CD14-positive monocyte (primary cell): ENCODE measurements at regions not wholly inside any gene's neighbourhood (a gene's known extent, or its start where the extent isn't known, plus 50 kb on each side); places are given as distances from the start of the nearest gene placed in this dataset.

Experiments used
- DNase-seq, 3 donors: peaks; one replicate each; pipeline ENCODE4 v3.0.0-alpha.2; 2011 to 2022
- H2AFZ ChIP-seq: 2 replicates; pipeline ENCODE4 v1.6.0; 2012; ENCODE audit warnings: mild to moderate bottlenecking, low read depth, low read length, inconsistent platforms; ENCODE audit not compliant: insufficient read depth, poor library complexity, severe bottlenecking
- H3K27ac ChIP-seq, 2 donors: 1 replicate in 1 of 2; 2 replicates in 1 of 2; pipeline ENCODE4 v1.5.1; 2012 to 2013; ENCODE audit warnings: low read length in 2 of 2, control low read depth in 1 of 2, inconsistent platforms in 1 of 2, low read depth in 1 of 2, mild to moderate bottlenecking in 1 of 2
- H3K27me3 ChIP-seq, 2 donors: one replicate each; pipeline versions ENCODE4 v1.6.0 to v1.6.1; 2011 to 2013; ENCODE audit warnings: low read length in 2 of 2; ENCODE audit not compliant: control insufficient read depth in 2 of 2, insufficient read depth in 2 of 2
- H3K36me3 ChIP-seq, 2 donors: replicated peaks in 1 of 2; 1 replicate in 1 of 2; 2 replicates in 1 of 2; pipeline versions ENCODE4 v1.5.1 to v1.6.1; 2012 to 2013; ENCODE audit warnings: low read length in 2 of 2, control low read depth in 1 of 2, inconsistent platforms in 1 of 2, mild to moderate bottlenecking in 1 of 2; ENCODE audit not compliant: insufficient read depth in 2 of 2, control insufficient read depth in 1 of 2
- H3K4me1 ChIP-seq, 2 donors: 1 replicate in 1 of 2; 2 replicates in 1 of 2; pipeline versions ENCODE4 v1.5.1 to v1.6.1; 2012 to 2013; ENCODE audit warnings: low read length in 2 of 2, control low read depth in 1 of 2, inconsistent platforms in 1 of 2, mild to moderate bottlenecking in 1 of 2, moderate library complexity in 1 of 2; ENCODE audit not compliant: insufficient read depth in 2 of 2, control insufficient read depth in 1 of 2
- H3K4me2 ChIP-seq: replicated peaks from 2 replicates; pipeline ENCODE3; 2012; ENCODE audit warnings: low read length, moderate library complexity, mild to moderate bottlenecking; ENCODE audit not compliant: poor library complexity, severe bottlenecking; ENCODE audit errors: extremely low read depth
- H3K4me3 ChIP-seq, 3 experiments: fragments of 200-600 bp in 1 of 3; sonication (generic) in 1 of 3; replicated peaks in 1 of 3; 1 replicate in 2 of 3; 2 replicates in 1 of 3; pipeline ENCODE4 v1.5.1; 2011 to 2013; ENCODE audit warnings: low read length in 3 of 3, mild to moderate bottlenecking in 3 of 3, control low read depth in 2 of 3, low read depth in 2 of 3, inconsistent platforms in 1 of 3, moderate library complexity in 1 of 3
- H3K79me2 ChIP-seq: 2 replicates; pipeline ENCODE4 v1.6.0; 2012; ENCODE audit warnings: mild to moderate bottlenecking, control low read depth, inconsistent platforms, low read length, moderate library complexity; ENCODE audit not compliant: insufficient read depth
- H3K9ac ChIP-seq: 2 replicates; pipeline ENCODE4 v1.6.0; 2017; ENCODE audit warnings: low read length, mild to moderate bottlenecking; ENCODE audit not compliant: insufficient read depth, poor library complexity, severe bottlenecking
- H3K9me3 ChIP-seq, 2 donors: replicated peaks in 1 of 2; 1 replicate in 1 of 2; 2 replicates in 1 of 2; pipeline versions ENCODE4 v1.5.1 to v1.6.1; 2012 to 2013; ENCODE audit warnings: low read length in 2 of 2, control low read depth in 1 of 2; ENCODE audit not compliant: control insufficient read depth in 1 of 2, insufficient read depth in 1 of 2
- H4K20me1 ChIP-seq: 2 replicates; pipeline ENCODE4 v1.6.0; 2012; ENCODE audit warnings: mild to moderate bottlenecking, low read length, control low read depth, moderate library complexity; ENCODE audit not compliant: insufficient read depth
- H3K27ac Mint-ChIP-seq, 7 donors: one replicate each; pipeline ENCODE4 v1.8.0; 2020; ENCODE audit warnings: mild to moderate bottlenecking in 7 of 7, mixed read lengths in 7 of 7, moderate library complexity in 6 of 7, inconsistent platforms in 2 of 7
- H3K27me3 Mint-ChIP-seq, 3 donors: one replicate each; pipeline ENCODE4 v1.8.0; 2021 to 2022; ENCODE audit warnings: low read depth in 3 of 3, mild to moderate bottlenecking in 3 of 3, mixed read lengths in 3 of 3, moderate library complexity in 3 of 3, inconsistent platforms in 1 of 3
- H3K36me3 Mint-ChIP-seq, 2 donors: one replicate each; pipeline ENCODE4 v1.8.0; 2020; ENCODE audit warnings: mixed read lengths in 2 of 2, inconsistent platforms in 1 of 2, mild to moderate bottlenecking in 1 of 2
- H3K4me1 Mint-ChIP-seq: one replicate; pipeline ENCODE4 v1.8.0; 2020; ENCODE audit warnings: mild to moderate bottlenecking, mixed read lengths
- H3K4me3 Mint-ChIP-seq, 2 donors: one replicate each; pipeline ENCODE4 v1.8.0; 2020; ENCODE audit warnings: mild to moderate bottlenecking in 2 of 2, mixed read lengths in 2 of 2, moderate library complexity in 1 of 2
- H3K9me3 Mint-ChIP-seq, 7 donors: one replicate each; pipeline ENCODE4 v1.8.0; 2020 to 2022; ENCODE audit warnings: mixed read lengths in 7 of 7, mild to moderate bottlenecking in 6 of 7, moderate library complexity in 6 of 7, inconsistent platforms in 2 of 7
- WGBS: methylation state at CpG from one replicate; pipeline ENCODE4 v1.1.5; 2013; ENCODE audit warnings: missing lambda C conversion rate; ENCODE audit not compliant: insufficient coverage; 5-methylcytosine and 5-hydroxymethylcytosine counted together
- intact Hi-C, 2 donors: fragments of 100-400 bp; cut with micrococcal nuclease; formaldehyde crosslinking; loops; one replicate each; pipeline versions ENCODE4 v1.15.0 to v1.15.1; 2023
- TF ChIP-seq, protein P1 (sequence below): fragments of 200-600 bp; IDR thresholded peaks from one replicate; pipeline ENCODE4 v1.8.0; 2022; ENCODE audit warnings: antibody characterized with exemption, mild to moderate bottlenecking

DNA sequence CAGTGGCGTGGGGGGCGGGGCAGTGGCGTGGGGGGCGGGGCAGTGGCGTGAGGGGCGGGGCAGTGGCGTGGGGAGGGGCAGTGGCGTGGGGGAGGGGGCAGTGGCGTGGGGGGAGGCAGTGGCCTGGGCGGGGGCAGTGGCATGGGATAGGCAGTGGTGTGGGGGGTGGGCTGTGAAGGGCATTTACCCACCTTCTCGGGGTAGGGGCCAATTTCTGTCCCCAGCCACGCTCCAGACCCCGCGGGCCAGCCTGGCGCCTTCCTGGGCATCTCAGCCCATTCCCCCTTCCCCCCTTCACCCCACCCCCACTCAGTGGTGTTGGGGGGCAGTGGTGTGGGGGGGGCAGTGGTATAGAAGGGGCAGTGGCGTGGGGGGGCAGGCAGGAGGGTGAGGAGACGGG lies 92.7 kb downstream of the LITAF start:
- DNase-seq, result no peak
- no peaks in the 10 kb centered on the region for H3K27me3 ChIP-seq
- Mint-ChIP-seq H3K4me3 (no peak overlapping the region), H3K36me3 (no peaks in the 10 kb centered on the region), H3K4me1 (peaks cover 39% of the 10 kb centered on the region), H3K27me3 (peaks cover 2 to 3% (median 2%) of the 10 kb centered on the region in 3 donors), H3K9me3 (peaks cover 0 to 10% (median 5%) of the 10 kb centered on the region in 7 donors), H3K27ac (no peak overlapping the region)
- no peaks in the 10 kb centered on the region for H3K9me3 ChIP-seq
- TF ChIP-seq, protein P1, sequence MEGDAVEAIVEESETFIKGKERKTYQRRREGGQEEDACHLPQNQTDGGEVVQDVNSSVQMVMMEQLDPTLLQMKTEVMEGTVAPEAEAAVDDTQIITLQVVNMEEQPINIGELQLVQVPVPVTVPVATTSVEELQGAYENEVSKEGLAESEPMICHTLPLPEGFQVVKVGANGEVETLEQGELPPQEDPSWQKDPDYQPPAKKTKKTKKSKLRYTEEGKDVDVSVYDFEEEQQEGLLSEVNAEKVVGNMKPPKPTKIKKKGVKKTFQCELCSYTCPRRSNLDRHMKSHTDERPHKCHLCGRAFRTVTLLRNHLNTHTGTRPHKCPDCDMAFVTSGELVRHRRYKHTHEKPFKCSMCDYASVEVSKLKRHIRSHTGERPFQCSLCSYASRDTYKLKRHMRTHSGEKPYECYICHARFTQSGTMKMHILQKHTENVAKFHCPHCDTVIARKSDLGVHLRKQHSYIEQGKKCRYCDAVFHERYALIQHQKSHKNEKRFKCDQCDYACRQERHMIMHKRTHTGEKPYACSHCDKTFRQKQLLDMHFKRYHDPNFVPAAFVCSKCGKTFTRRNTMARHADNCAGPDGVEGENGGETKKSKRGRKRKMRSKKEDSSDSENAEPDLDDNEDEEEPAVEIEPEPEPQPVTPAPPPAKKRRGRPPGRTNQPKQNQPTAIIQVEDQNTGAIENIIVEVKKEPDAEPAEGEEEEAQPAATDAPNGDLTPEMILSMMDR, result no peak
- H3K79me2 ChIP-seq, result no peaks in the 10 kb centered on the region
- H3K4me1 ChIP-seq, result peaks cover 32 to 39% of the 10 kb centered on the region in 2 donors
- no peak overlapping the region for H3K27ac ChIP-seq
- WGBS, result no CpG with 5 or more reads among the region's 17 CpGs
- no peak overlapping the region for H3K4me3 ChIP-seq
- H4K20me1 ChIP-seq, result no peaks in the 10 kb centered on the region
- H2AFZ ChIP-seq, result no peak overlapping the region
- H3K36me3 ChIP-seq, result no peaks in the 10 kb centered on the region
- no peak overlapping the region for H3K9ac ChIP-seq
- intact Hi-C loops, result loop anchor here in 1 of 2 donors (2.0 kb wide), 1 partner anchor 19 kb away; no protein-coding TSS in a partner anchor
- H3K4me2 ChIP-seq, result no peak overlapping the region

DNA sequence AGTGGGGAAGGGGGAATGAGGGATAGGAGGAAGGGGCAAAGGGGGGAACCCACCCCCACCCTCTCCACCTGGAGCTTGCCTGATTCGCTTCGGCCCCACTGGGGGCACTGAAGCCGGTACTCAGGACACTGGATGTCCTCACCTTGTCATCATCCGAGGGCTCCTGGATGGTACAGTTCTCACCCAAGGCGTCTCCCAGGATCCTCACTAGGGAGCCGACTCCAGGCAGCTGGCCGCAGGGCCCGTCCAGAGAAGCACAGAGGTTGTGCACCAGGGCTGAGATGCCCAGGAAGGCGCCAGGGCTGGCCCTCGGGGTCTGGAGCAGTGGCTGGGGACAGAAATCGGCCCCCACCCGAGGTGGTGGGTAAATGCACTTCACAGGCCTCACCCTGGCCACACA lies 92.3 kb downstream of the LITAF start:
- no peaks in the 10 kb centered on the region for H3K9me3 ChIP-seq
- Mint-ChIP-seq H3K36me3 (no peaks in the 10 kb centered on the region), H3K4me3 (no peak overlapping the region), H3K9me3 (peaks cover 0 to 10% (median 5%) of the 10 kb centered on the region in 7 donors), H3K27ac (no peak overlapping the region), H3K27me3 (peaks cover 2 to 3% (median 2%) of the 10 kb centered on the region in 3 donors), H3K4me1 (peaks cover 39% of the 10 kb centered on the region)
- no peaks in the 10 kb centered on the region for H4K20me1 ChIP-seq
- no peak for DNase-seq
- TF ChIP-seq, protein P1, result no peak
- no peak overlapping the region for H3K27ac ChIP-seq
- H3K79me2 ChIP-seq, result no peaks in the 10 kb centered on the region
- H2AFZ ChIP-seq, result no peak overlapping the region
- no peak overlapping the region for H3K4me3 ChIP-seq
- peaks cover 32 to 42% of the 10 kb centered on the region in 2 donors for H3K4me1 ChIP-seq
- intact Hi-C loops, result loop anchor here in 1 of 2 donors (2.0 kb wide), 1 partner anchor 20 kb away; no protein-coding TSS in a partner anchor
- H3K36me3 ChIP-seq, result no peaks in the 10 kb centered on the region
- no peak overlapping the region for H3K9ac ChIP-seq
- 96% methylated on average over 12 of the region's 12 CpGs for WGBS
- no peaks in the 10 kb centered on the region for H3K27me3 ChIP-seq
- H3K4me2 ChIP-seq, result no peak overlapping the region
